Tibial nerve (tissue), 4 donors: ENCODE measurements at regions not wholly inside any gene's neighbourhood (a gene's known extent, or its start where the extent isn't known, plus 50 kb on each side); places are given as distances from the start of the nearest gene placed in this dataset.

Source experiments
- CTCF ChIP-seq, 5 experiments: fragments of 200-600 bp in 3 of 5; fragments of 450-650 bp in 2 of 5; sonication (generic) in 3 of 5; IDR thresholded peaks; one replicate each; pipeline ENCODE4 v1.5.1; 2016 to 2019; ENCODE audit warnings: antibody characterized with exemption in 5 of 5, mild to moderate bottlenecking in 3 of 5, moderate library complexity in 2 of 5
- EP300 ChIP-seq, 2 donors: sonication (generic); formaldehyde crosslinking; IDR thresholded peaks; one replicate each; pipeline ENCODE4 v1.6.1; 2017; ENCODE audit warnings: antibody characterized with exemption in 2 of 2, mild to moderate bottlenecking in 1 of 2
- POLR2A ChIP-seq, 2 donors: fragments of 450-650 bp; IDR thresholded peaks; one replicate each; pipeline ENCODE4 v1.6.1; 2017; ENCODE audit warnings: antibody characterized with exemption in 2 of 2, mild to moderate bottlenecking in 2 of 2, moderate library complexity in 2 of 2

GRCh38 chrY:7941856-7942255 lies 1030.3 kb upstream of the AMELY start:
- no peak for TF ChIP-seq EP300 (IDR thresholded peaks at IDR 0.05)
- no peak for TF ChIP-seq POLR2A (IDR thresholded peaks at IDR 0.05)
- no peak for TF ChIP-seq CTCF (IDR thresholded peaks at IDR 0.05)
